ENCODE measurements at regions not wholly inside any gene's neighbourhood (a gene's known extent, or its start where the extent isn't known, plus 50 kb on each side); places are given as distances from the start of the nearest gene placed in this dataset.

DNA sequence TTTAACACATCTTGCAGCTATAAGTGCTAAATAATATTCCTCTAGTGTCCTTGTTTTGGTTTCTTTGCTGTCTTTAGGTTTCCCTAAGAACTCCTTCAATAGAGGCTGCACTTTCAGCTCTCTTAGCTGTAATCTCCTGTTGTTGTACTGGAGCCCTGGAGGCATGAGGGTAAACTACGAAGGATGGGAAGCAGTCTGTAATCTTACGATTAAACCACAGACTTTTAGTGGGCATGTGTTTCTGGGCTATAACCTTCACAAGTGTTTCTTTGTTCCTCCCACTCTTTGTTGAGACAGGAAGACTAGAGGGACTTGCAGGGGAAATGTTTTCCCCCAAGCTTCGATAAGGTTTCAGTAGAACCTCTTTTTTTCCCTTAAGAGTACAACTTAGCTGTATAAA lies 1058.1 kb downstream of the NSUN3 start:
- DNase-seq (ENCODE audit: extremely low spot score): no peak
- ChIA-PET CTCF (no interaction called here), POLR2A (no interaction called here)
- no peak for TF ChIP-seq SUZ12 (IDR thresholded peaks at IDR 0.05)
- no peak for TF ChIP-seq FOXA1 (IDR thresholded peaks at IDR 0.05)
- TF ChIP-seq L3MBTL2 (conservative IDR thresholded peaks at IDR 0.05): no peak
- TF ChIP-seq NFRKB (IDR thresholded peaks at IDR 0.05): no peak
- no peak for TF ChIP-seq FOXK2 (IDR thresholded peaks at IDR 0.05)
- no peak for TF ChIP-seq PKNOX1 (IDR thresholded peaks at IDR 0.05)
- TF ChIP-seq FOXM1 (IDR thresholded peaks at IDR 0.05; ENCODE audit: borderline replicate concordance): no peak
- TF ChIP-seq SP1 (IDR thresholded peaks at IDR 0.05): no peak
- TF ChIP-seq ARNT (IDR thresholded peaks at IDR 0.05): no peak
- no peak for TF ChIP-seq LEF1 (IDR thresholded peaks at IDR 0.05; ENCODE audit: borderline replicate concordance)

GRCh38 chr3:95123104-95123503 lies 1060.2 kb downstream of the NSUN3 start:
- ChIA-PET CTCF (no interaction called here), POLR2A (no interaction called here)
- TF ChIP-seq LEF1 (IDR thresholded peaks at IDR 0.05; ENCODE audit: borderline replicate concordance) (no peak), ZNF384 (IDR thresholded peaks at IDR 0.05) (no peak), TARDBP (IDR thresholded peaks at IDR 0.05) (no peak), PKNOX1 (IDR thresholded peaks at IDR 0.05) (no peak)
- DNase-seq (ENCODE audit: extremely low spot score): no peak

GRCh38 chr3:95134693-95135413 lies 1072.0 kb downstream of the NSUN3 start:
- ChIA-PET CTCF (no interaction called here), POLR2A (no interaction called here)
- TF ChIP-seq ZNF384 (IDR thresholded peaks at IDR 0.05) (no peak), CTBP1 (IDR thresholded peaks at IDR 0.05; ENCODE audit: borderline replicate concordance) (no peak), L3MBTL2 (conservative IDR thresholded peaks at IDR 0.05) (no peak), NFRKB (IDR thresholded peaks at IDR 0.05) (no peak), HDGF (IDR thresholded peaks at IDR 0.05; ENCODE audit: borderline replicate concordance) (no peak), ELF4 (IDR thresholded peaks at IDR 0.05) (no peak), SP1 (IDR thresholded peaks at IDR 0.05) (no peak)
- DNase-seq (ENCODE audit: extremely low spot score): no peak

DNA sequence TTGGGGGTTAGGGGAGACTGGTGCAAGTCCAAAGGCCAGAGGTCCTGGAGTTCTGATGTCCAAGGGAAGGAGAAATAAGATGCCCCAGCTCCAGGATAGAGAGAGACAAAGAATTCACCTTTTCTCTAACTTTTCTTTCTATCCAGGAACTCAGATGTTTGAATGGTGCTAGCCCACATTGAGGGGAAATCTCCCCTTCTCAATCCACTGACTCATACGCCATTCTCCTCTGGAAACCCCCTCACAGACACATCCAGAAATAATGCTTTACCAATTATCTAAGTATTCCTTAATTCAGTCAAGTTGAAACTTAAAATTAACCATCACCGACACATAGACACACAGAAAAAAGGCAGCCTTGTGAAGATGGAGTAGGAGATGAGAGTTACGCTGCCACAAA lies 1085.2 kb downstream of the NSUN3 start:
- POLR2A ChIA-PET: no interaction called here
- CTCF ChIA-PET: no interaction called here
- DNase-seq (ENCODE audit: extremely low spot score): no peak
- TF ChIP-seq PKNOX1 (IDR thresholded peaks at IDR 0.05) (no peak), NFRKB (IDR thresholded peaks at IDR 0.05) (no peak), SUZ12 (IDR thresholded peaks at IDR 0.05) (no peak), LEF1 (IDR thresholded peaks at IDR 0.05; ENCODE audit: borderline replicate concordance) (no peak), ELF4 (IDR thresholded peaks at IDR 0.05) (no peak), CTBP1 (IDR thresholded peaks at IDR 0.05; ENCODE audit: borderline replicate concordance) (no peak), L3MBTL2 (conservative IDR thresholded peaks at IDR 0.05) (no peak), SP1 (IDR thresholded peaks at IDR 0.05) (no peak)

DNA sequence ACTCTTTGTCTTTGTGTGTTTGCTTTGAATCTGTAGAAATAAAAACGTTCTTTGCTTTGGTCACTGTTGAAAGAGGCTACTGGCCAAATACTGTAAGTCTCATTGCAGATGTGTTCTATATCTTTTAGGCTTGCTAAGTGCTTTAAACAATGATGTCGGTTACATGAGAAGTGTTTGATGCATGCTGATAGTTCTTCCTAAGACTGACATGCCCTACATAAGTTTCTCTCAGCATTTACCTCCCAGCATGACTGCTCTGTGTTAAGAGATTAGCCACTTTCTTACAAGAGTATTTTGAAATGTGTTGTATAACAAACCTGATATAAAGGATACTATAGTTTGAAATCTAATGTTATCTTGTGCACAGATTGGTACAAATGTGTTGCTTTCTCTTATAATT lies 1088.7 kb downstream of the NSUN3 start:
- no peak for DNase-seq (ENCODE audit: extremely low spot score)
- TF ChIP-seq PKNOX1 (IDR thresholded peaks at IDR 0.05): peak; percentile 33; the same call in 1 of the 2 replicates
- TF ChIP-seq HDGF (IDR thresholded peaks at IDR 0.05; ENCODE audit: borderline replicate concordance): no peak
- POLR2A ChIA-PET: no interaction called here
- CTCF ChIA-PET: no interaction called here

GRCh38 chr3:95154766-95155165 lies 1091.9 kb downstream of the NSUN3 start:
- ChIA-PET CTCF (no interaction called here), POLR2A (no interaction called here)
- TF ChIP-seq ZNF384 (IDR thresholded peaks at IDR 0.05) (no peak), NFRKB (IDR thresholded peaks at IDR 0.05) (no peak), PKNOX1 (IDR thresholded peaks at IDR 0.05) (no peak), ELF4 (IDR thresholded peaks at IDR 0.05) (no peak), HDGF (IDR thresholded peaks at IDR 0.05; ENCODE audit: borderline replicate concordance) (no peak), SUZ12 (IDR thresholded peaks at IDR 0.05) (no peak), FOXM1 (IDR thresholded peaks at IDR 0.05; ENCODE audit: borderline replicate concordance) (no peak), LEF1 (IDR thresholded peaks at IDR 0.05; ENCODE audit: borderline replicate concordance) (no peak), ARNT (IDR thresholded peaks at IDR 0.05) (no peak), SP1 (IDR thresholded peaks at IDR 0.05) (no peak), FOXA1 (IDR thresholded peaks at IDR 0.05) (no peak), L3MBTL2 (conservative IDR thresholded peaks at IDR 0.05) (no peak), BHLHE40 (IDR thresholded peaks at IDR 0.05; ENCODE audit: borderline replicate concordance) (no peak), TARDBP (IDR thresholded peaks at IDR 0.05) (no peak), FOXK2 (IDR thresholded peaks at IDR 0.05) (no peak), CTBP1 (IDR thresholded peaks at IDR 0.05; ENCODE audit: borderline replicate concordance) (no peak)
- no peak for DNase-seq (ENCODE audit: extremely low spot score)
